ENCODE measurements at regions not wholly inside any gene's neighbourhood (a gene's known extent, or its start where the extent isn't known, plus 50 kb on each side); places are given as distances from the start of the nearest gene placed in this dataset.
A peak's percentile ranks its signal among the peaks of the same experiment; 100 is the strongest.

DNA sequence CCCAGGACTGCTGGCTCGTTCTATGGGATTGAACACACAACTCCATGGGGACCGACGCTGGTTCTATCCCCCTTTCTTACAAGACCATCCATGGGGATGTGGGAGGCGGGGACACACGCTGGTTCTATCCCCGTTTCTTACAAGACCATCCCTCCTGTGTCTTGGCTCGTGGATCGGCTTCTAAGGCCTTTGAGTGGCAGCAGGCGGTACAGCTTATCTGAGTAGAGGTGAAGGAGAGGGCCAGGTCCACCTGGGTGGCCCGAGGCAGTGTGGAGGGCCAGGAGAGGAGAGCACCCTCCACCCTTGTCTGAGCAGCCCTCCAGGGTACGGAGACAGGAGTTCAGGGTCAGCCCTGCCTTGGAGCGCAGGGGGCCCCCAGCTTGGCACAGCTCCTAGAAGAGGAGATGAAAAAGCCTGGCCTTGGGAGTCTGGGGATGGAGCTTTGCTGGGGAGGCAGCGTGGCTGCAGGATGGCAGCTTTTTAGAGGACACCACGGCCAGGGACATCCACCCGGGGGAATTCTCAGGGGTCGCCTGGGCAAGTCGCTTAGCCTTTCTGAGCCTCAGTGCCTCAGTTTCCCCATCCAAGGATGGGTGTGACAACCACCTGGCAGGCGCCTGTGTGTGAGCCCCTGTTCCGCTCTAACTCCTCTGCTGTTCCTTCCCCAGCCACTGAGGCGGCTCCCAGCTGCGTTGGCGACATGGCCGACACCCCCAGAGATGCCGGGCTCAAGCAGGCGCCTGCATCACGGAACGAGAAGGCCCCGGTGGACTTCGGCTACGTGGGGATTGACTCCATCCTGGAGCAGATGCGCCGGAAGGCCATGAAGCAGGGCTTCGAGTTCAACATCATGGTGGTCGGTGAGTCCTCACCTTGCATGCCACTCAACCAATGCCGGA lies 341.0 kb downstream of the SEC14L1 start:
- no peak for DNase-seq (ENCODE audit: low read depth in 2 of 2)

DNA sequence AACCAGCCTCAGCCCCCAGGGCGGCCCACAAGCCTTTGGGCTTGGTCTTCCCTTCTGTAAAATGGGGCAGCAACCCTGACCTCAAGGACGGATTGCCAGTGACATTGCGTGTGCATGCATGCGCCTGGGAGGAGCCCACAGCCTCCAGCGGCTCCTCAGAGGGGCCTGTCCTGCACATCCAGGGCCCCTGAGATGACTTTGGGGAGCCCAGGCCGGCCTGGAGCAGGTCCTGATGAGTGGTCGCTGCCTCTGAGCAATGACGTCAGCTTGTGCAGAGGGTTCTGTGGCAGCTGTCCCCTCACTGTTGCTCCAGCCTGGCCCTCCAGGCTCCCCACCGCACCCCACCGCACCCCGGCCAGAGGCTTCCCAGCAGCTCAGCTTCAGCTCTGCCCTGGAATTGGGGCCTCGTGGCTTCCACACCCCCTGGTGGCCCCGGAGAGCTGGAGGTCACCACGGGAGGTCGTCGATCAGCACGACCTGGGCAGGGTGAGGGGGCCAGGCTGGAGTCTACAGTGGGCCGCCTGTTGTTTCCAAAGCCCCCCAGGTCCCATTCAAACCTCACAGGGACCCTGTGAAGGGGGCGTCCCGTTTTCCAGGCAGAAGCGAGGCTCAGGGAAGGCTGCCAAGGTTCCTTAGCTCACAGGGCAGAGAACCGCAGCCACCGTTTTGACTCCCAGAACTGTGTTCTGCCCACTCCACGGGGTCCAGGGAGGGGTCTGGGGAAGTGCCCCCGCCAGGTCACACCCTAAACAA lies 341.8 kb downstream of the SEC14L1 start:
- no peak for DNase-seq (ENCODE audit: low read depth in 2 of 2)

DNA sequence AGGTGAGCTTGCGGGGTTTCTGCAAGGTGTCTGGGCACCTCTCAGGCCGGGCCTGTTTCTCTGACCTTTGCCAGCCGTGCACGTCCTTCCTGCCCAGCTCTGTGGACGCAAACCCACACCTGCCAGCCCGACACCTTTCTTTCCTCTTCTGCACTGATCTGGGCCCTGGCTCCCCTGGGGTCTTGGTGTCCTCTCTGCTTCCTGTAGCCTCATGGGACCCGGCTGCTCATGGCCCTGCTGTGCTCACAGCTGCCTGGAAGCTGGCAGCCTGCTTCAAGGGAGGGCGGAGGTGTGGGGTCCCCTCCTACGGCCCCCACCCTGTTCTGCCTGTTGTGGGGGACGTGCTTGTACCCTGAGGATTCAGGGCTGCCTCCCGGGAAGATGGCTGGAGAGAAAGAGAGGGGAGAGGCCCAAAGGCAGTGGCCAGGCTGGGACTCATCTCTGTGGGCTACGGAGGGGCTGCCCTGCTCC lies 342.4 kb downstream of the SEC14L1 start:
- DNase-seq (ENCODE audit: low read depth in 2 of 2) = no peak

DNA sequence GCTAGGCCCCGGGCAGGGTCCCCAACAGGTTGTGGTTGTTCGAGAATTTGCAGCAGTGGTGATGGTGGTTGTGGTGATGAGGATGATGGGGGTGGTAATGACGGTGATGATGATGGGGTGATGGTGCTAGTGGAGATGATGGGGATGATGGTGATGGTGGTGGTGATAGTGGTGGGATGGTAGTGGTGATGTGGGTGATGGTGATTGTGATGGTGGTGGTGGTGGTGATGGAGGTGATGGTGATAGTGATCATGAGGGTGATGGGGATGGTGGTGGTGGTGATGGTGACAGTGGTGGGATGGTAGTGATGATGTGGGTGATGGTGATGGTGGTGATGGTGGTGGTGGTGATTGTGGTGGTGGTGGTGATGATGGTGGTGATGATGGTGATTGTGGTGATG lies 343.3 kb downstream of the SEC14L1 start:
- no peak for DNase-seq (ENCODE audit: low read depth in 2 of 2)

DNA sequence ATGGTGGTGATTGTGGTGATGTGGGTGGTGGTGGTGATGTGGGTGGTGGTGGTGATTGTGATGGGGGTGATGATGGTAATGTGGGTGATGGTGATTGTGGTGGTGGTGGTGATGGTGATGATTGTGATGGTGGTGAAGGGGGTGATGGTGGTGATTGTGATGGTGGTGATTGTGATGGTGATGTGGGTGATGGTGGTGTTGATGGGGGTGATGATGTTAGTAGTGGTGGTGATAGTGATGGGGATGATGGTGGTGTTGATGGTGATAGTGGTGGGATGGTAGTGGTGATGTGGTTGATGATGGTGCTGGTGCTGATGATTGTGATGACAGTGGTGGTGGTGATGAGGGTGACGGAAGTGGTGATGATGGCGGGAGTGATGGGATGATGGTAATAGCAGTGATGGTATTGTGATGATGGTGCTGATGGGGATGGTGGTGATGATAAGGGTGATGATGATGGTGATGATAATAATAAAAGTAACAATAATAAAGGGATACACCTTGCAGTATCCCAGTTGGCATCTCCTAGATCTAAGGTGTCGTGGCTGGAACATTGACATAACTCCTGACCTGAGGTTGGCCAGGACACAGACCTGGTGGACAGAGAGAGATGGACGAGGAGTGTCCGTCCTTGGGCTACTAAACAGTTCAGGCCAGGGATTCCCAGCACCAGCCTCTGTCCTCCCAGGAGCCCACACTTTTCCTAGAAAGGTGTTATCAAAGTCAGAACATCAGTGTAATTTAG lies 344.5 kb downstream of the SEC14L1 start:
- DNase-seq (ENCODE audit: low read depth in 2 of 2) = no peak

DNA sequence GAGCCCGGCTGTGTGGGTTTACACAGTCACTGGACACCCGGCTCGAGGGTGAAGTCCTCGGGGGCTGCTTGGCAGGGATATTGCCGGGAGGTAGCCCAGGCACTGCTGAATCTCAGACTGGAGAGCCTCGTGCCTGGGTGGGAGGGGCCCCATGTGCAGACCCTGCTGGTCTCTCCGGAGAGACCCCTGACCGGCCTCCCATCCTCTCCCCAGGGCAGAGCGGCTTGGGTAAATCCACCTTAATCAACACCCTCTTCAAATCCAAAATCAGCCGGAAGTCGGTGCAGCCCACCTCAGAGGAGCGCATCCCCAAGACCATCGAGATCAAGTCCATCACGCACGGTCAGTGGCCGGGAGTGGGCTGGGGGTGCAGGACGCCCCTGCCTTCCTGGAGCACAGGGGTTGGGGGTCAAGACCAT lies 346.5 kb downstream of the SEC14L1 start:
- DNase-seq (ENCODE audit: low read depth in 2 of 2) = no peak

DNA sequence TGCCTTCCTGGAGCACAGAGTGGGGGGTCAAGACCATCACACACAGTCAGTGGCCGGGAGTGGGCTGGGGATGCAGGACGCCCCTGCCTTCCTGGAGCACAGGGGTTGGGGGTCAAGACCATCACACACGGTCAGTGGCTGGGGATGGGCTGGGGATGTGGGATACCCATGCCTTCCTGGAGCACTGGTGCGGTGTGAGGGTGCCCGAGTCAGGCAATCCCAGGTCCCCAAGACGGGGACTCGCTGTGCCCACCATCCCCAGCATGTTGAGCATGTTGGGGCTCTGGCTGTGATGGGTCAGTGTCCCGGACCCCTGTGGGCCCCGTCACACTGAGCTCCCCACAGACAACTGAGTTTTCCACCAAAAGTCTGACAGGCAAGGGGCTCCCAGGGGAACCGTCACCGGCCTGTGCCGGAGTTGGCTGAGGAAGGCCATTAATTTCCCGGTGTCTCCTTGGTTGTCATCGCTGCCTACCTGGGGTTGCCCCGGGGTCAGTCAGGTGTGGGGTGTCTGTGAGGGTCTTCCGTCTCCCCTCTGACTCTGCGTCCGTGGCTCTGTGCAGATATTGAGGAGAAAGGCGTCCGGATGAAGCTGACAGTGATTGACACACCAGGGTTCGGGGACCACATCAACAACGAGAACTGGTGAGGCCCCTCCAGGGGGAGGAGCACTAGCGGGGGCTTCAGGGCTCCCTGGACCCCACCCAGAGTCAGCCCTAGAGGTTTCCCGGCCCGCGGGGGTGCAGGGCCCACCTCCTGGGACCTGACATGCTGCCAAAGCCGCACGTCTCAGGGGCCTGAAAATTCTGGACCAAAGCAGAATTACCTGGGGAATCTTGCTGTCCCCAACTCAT lies 347.1 kb downstream of the SEC14L1 start:
- DNase-seq (ENCODE audit: low read depth in 2 of 2) = no peak

DNA sequence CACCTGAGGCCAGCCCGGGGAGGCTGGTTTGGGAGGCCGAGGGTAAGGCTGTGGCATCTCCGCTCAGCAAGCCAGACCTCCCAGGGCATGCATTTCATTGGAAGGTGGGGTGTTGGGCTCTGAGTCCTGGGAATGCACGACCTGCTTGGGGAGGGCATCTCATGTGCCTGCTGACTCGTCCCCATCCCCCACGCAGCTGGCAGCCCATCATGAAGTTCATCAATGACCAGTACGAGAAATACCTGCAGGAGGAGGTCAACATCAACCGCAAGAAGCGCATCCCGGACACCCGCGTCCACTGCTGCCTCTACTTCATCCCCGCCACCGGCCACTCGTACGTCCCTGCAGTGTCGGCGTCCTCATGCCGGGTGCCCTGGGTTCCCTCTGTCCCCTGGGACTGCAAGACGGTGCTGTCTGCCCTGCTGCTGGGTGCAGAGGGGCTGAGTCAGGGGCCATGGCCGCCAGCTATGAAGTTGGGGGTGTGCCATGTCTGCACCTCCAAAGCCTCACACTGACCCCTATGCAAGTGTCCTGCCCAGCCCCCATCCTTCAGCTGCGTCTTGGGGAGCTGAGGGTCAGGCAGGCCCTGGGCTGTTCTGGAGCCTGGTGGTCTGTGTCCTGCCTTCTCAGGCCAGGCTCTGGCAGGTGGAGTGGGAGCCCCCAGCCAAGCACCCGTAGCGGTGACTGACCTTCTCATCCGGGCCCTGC lies 347.9 kb downstream of the SEC14L1 start:
- no peak for DNase-seq (ENCODE audit: low read depth in 2 of 2)

DNA sequence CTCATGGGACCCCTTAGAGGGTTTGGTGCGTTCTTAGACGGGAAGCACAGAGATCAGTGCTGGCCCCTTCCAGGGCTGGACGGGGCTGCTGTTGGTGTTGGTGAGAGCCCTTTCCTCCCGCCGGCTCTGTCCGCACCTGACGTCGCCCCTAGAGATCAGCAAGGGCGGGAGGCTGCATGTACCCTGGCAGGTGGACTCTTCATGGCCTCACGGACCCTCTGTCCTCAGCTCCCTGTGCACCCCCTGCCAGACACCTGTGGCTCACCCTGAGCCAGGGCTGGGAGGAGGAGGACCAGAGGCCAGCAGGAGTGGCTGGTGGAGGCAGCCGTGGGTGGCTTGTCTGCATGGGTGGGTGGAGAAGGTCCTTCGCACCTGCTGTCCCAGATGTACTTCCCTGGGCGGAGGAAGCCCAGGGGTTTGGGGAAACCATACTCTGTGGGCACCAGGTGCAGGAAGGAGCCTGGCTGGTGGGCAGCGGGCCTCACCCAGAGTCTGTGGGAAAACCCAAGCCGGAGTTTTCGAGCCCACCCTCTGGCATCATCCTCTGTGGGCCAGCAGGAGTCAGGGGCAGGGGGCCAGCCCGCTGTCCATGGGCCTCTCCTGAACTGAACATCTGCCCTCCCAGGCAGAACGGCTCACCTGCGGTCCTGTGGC lies 348.6 kb downstream of the SEC14L1 start:
- no peak for DNase-seq (ENCODE audit: low read depth in 2 of 2)

DNA sequence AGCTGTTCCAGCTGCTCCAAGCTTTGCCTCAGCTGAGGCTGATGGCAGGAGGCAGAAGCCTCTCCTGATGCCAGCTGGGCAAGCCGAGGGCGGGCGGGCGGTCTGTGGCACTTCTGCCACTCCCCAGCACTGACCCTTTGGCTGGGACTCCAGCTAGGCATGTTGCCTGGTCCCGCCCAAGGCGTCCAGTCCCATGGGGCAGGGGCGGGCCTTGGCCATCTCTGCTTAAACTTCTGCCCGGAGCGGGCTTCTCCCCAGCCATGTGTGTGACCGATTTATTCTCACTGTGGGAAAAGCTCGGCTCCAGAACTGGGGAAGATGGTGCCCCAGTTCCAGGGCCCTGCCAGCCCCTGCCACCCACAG lies 349.1 kb downstream of the SEC14L1 start:
- no peak for DNase-seq (ENCODE audit: low read depth in 2 of 2)

DNA sequence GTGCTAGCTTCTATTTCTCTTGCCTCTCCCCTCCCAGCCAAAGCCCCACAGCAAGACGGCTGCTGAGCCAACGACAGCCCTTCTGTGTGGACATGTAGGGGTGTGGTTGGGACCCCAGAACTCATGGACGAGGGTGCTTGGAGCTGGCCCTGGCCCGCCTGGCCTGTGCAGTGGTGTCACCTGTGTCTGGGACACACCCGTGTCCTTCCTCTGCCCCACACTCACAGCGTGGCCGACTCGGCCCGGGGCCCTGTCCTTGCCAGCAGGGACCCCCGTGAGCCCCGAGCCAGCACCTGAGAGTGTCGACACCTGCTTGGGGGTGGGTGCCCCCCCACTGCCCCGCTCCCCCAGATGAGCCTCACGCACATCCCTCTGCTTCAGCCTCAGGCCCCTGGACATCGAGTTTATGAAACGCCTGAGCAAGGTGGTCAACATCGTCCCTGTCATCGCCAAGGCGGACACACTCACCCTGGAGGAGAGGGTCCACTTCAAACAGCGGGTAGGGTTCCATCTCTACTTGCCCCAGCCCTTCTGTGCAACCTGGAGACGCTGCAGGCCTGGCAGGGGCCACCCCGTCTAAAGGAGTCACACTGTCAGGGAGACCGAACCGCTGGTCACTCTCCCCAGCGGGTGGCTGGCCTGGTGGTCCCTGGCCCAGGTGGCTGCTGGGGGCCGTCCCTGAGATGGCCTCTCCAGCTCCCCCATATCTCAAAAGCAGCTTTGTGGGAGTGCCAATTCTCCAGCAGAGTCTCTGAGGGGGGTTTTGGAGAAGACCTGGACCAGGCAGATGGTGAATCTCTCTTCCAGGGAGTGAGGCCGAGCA lies 349.8 kb downstream of the SEC14L1 start:
- DNase-seq (ENCODE audit: low read depth in 2 of 2) = no peak

DNA sequence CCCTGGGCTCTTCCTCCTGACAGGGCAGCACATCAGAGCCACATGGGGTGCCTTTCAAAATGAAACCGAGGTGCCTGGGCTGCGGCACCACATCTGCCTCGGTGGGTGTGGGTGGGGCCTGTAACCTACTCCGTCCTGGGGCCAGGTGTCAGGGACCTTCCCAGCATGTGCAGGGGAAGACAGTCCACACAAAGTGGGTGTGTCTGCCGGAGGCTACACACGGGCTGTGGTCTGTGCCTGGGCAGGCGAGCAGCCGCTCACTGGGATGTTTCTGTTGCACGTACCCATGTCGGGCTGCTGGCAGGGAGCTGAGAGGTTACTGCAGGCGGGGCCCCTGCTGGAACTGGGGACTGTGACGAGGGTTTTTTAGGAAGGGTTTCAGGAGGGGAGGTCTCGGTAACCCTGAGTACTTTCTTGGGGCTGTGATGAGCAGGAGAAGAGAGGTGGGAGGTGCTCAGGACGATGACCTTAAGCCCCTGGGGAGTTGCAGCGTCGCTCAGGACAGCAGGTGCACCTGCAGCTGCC lies 351.2 kb downstream of the SEC14L1 start:
- no peak for DNase-seq (ENCODE audit: low read depth in 2 of 2)

DNA sequence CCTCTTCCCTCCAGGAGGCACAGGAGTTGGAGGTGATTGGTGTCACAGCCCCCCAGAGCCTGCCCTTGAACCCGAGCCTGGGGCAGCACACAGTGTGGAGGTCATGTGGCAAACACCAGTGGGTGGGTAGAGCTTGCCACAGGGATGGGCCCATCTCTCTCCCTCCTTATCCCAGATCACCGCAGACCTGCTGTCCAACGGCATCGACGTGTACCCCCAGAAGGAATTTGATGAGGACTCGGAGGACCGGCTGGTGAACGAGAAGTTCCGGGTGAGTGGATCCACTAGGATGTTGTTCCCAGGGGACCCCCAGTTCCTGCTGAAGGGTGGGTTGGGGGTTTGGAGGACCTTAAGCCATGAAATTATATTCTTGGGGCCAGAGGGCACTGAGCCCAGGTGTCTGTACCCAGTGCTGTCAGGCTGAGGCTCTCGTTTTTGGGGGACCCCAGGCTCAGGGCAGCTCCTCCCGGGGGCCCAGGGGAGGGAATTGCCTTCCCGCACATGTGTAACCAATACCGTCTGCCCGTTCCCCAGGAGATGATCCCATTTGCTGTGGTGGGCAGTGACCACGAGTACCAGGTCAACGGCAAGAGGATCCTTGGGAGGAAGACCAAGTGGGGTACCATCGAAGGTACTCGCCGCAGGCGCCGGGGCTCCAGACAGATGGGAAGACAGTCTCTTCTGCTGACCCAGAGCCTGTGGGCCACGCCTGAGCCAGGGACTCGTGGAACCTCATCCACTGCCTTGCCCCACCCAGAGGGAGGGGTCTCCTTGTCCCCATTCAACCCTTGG lies 351.9 kb downstream of the SEC14L1 start:
- DNase-seq (ENCODE audit: low read depth in 2 of 2) = no peak

DNA sequence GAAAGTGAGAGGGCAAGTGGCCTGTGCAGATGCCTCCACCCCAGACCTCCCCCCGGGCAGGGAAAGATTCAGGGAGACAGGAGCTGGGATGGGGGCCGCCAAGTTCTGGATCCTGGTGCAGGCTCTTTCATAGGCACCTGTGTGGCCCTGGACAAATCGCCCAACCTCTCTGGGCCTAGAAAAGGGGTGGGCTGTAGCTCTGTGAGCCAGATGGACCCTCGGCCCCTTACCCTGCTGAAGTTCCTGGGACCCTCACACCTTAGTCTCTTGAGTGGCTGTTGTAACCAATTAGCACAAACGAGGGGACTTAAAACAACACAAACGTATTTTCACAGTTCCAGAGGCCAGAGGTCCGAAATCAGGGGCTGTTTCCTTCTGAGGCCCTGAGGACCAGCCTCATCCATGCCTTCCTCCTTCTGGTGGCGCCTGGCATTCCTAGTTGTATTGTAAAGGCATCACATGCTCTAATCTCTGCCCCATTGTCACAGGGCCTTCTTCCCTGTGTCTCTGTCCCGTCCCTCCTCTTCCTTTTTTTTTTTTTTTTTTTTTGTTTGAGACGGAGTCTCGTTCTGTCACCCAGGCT lies 352.6 kb downstream of the SEC14L1 start:
- DNase-seq (ENCODE audit: low read depth in 2 of 2) = no peak

DNA sequence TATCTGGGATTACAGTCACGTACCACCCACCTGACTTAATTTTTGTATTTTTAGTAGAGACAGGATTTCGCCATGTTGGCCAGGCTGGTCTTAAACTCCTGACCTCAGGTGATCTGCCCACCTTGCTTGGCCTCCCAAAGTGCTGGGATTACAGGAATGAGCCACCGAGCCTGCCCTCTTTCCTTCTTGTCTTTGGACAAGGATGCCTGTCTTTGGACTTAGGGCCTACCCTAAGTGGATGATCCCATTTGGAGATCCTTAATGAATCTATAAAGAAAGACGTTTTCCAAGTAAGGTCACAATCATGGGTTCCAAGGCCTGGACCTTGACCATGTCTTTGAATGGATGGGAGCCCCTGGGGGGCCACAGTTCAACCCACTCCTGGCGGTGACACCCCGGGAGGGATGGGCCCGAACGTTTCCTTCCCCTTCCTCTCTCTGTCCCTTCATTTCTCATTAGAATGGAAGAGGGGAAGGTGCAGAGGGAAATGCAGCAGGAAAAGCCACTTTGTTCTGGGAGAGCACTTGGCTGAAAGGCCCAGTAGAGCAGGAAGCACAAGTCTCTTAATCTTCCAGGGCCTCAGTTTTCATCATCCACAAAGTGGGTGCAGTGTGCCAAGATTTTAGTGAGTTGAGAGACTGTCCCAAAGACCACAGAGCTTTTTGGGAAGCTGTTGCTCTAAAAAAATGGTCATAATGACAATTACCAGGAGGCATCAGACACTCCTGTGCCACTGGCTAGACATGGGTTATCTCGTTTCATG lies 353.3 kb downstream of the SEC14L1 start:
- no peak for DNase-seq (ENCODE audit: low read depth in 2 of 2)

DNA sequence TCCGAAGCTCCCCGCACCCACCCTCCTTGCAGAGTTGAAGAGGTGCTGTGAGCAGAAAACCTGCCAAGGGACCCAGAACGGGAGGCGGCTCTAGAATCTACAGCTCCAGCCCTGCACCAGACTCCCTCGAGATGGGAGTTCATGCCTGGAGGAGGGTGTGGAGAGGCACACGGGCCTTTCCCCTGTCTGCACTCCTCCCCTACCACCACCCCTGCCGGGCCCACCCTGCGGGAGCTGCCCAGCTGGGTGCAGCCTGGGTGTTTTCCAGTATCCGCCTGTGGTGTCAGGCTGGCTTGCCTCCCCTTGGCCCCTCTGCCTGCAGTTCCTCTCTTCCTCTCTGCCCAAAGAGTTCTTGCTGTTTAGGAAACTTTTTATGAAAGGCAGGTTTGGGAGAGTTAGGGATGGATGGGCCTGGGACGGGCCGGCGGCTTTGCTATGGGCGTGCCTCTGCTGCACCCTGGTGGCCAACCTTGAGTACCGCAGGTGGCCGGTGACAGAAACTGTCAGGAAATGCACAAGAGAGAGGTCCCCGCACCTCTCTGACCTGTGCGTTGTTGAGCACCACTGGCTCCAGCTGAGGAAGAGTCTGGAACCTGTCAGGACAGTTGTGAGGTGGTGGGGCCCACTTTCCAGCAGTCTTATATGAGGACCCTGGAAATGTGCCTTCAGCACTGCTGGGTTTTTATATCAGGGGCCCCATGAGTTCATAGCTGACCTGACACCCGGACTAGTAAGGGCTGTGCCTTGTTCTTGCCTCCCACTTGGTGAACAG lies 354.1 kb downstream of the SEC14L1 start:
- DNase-seq (ENCODE audit: low read depth in 2 of 2) = peak; percentile 47 to 61
